Medulla oblongata (tissue), 1 donor: ENCODE measurements at regions not wholly inside any gene's neighbourhood (a gene's known extent, or its start where the extent isn't known, plus 50 kb on each side); places are given as distances from the start of the nearest gene placed in this dataset.
"Not testable (repeated sequence)": the region's sequence is repeated elsewhere in the genome, so short reads cannot be mapped to it uniquely, and the experiment has no call there.

Experiments used
- DNase-seq: peaks from one replicate; pipeline ENCODE4 v3.0.0-alpha.2; 2015; ENCODE audit errors: extremely low spot score

DNA sequence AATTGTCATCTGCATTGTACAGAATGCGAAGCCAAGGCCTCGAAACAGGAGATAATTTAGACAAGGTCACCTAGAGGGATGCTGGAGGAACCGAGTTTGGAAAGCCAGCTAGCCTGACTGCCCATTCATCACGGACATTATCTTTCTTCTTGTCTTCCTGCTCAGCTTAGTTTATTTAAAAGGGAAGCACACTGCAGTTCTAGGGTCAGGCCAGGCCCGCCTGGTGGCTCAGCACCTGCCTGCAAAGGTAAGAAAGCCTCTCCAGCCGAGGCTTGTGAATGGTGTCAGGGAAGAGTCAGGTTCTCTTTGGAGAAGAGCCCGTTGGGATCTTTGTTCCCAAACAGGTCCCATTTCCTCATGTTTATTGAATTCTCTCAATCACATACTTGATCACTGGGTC lies 246.5 kb downstream of the BLID start:
- DNase-seq = no peak

DNA sequence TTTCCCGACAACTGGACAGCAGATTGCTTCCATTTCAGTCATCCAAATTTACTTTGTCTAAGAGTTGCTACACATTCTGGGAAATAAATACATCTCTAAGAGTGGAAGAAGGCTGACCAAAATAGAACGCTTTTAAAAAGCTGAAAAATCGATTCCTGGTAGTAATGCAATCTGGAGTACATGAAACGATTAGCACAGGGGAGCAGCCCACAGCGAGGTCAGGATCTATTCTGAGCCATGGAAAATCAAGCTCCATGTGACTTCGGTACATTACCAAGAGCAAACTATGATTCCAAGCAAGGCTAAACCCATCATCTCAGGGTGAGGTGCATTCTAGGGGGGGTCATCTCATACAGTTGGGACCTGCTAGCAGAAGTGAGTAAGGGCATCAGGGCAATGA lies 249.3 kb downstream of the BLID start:
- DNase-seq = no peak

DNA sequence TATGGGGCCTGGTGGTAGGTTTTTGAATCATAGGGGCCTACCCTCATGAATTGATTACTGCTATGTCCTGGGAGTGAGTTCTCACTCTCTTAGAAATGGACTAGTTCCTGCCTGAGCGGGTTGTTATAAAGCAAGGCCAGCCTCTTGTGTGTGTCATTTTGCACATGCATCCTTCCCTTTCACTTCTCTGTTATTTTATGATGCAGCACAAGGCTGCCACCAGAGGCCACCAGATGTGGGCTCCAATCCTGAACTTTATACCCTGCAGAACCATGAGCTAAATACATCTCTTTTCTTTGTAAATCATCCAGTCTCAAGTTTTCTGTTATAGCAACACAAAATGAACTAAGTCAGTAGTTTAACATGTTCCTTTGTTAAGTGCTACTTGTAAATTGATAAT lies 251.4 kb downstream of the BLID start:
- DNase-seq = no peak

- DNase-seq = no peak
Measured at GRCh38 chr11:121863126-121863525, 252.9 kb downstream of the BLID start.

DNA sequence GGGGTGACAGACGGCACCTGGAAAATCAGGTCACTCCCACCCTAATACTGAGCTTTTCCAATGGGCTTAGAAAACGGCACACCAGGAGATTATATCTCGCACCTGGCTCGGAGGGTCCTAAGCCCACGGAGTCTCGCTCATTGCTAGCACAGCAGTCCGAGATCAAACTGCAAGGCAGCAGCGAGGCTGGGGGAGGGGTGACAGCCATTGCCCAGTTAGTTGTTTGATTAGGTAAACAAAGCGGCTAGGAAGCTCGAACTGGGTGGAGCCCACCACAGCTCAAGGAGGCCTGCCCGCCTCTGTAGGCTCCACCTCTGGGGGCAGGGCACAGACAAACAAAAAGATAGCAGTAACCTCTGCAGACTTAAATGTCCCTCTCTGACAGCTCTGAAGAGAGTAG lies 260.9 kb downstream of the BLID start:
- not testable (repeated sequence) for DNase-seq

DNA sequence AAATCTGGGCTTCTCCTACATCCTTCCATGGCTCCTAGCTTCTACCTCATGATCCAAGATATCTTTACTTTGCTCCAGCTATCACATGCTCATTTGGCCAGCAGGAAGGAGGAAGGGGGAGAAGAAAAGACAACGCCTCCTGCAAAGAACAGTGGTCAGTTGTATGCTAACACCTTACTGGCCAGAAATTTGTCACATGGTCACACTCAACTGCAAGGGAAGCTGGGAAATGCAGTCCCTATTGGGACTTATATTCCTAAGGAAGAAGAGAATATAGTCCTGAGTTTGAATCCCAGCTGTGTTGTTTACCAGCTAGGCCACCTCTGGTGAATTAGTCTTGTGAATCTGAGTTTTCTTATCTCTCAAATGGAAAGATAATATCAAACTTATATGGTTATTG lies 272.0 kb downstream of the BLID start:
- no peak for DNase-seq

DNA sequence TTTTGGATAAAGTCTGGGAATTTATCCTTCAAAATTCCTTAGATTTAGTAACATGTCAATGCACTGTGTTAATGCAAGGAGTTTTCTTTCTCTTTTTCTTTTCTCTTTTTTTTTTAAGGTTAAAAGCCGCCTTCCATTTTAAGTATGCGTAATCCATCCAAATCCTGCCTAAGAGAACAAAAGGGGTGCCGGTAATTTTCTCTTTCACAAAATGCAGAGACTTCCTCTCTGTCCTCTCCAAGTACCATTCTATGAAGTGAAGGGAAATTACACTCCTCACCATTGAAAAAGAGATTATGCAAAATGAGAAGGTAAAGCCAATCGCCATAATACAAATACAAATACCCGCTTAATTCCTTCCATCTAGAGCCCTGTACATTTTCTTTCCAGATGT lies 273.8 kb downstream of the BLID start:
- DNase-seq = no peak

GRCh38 chr11:121841487-121842191 lies 274.4 kb downstream of the BLID start:
- no peak for DNase-seq

DNA sequence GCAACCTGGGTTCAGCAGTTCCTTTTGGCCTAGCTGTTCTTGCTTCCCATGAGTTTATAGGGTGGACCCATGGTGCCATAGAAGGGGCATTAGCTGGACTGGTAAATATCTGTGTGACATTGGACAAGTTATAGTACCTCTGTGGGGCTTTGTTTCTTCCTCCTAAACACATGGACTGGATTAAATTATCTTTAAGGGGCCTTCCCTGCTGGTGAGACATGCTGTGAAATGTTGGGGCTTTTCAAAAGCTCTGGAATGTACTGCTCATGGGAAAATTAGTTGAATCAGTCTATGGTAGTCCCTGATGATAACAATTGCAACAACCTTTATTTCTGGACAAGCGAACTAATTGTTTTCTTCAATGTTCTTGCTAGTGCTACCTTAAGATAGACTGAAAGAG lies 276.2 kb downstream of the BLID start:
- DNase-seq = no peak

DNA sequence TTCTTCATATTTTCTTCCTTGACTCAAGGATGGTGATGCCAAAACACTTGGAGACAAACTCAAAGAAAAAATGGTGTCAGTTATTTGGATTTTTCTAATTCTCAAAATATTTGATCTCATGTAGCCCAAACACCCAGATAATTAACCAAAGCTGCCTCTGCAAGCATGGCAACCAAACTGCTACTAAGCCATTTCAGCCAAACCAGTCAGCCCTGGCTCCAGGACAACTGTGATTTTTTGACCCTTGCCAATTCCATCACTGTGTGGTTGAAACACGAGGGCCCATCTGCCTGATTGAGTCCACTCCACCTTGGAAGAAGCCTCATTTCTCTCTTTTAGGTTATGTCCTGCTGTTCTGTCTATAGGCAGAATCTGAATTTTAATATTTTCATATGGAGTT lies 277.4 kb downstream of the BLID start:
- no peak for DNase-seq

GRCh38 chr11:121833970-121834369 lies 282.0 kb downstream of the BLID start:
- DNase-seq = no peak

GRCh38 chr11:121829159-121829643 lies 286.8 kb downstream of the BLID start:
- DNase-seq = no peak

DNA sequence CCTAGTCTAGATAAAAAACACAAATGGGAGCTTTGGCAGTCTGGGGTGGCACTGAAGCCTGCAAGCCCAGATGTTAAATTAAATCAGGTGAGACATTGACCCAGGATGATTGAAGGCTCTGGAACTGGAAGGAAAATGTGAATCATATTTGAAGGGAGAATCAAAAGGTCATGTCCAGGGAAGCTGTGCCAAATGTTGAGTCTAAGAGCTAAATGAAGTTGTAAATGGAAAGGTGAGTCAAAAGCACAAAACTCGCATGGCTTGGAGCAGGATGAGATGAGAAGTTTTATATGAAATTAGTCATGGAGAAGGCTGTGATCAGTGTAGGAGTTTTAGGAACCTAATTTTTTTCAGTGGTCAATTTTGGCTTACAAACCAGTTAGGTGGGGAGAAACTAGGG lies 301.1 kb downstream of the BLID start:
- DNase-seq = no peak

- DNase-seq = no peak
Measured at GRCh38 chr11:121814296-121814695, 301.7 kb downstream of the BLID start.

GRCh38 chr11:121810291-121810690 lies 305.7 kb downstream of the BLID start:
- no peak for DNase-seq

- DNase-seq = no peak
Measured at GRCh38 chr11:121808096-121808495, 307.9 kb downstream of the BLID start.

- DNase-seq = no peak
Measured at GRCh38 chr11:121807051-121807450, 309.0 kb downstream of the BLID start.

- DNase-seq = no peak
Measured at GRCh38 chr11:121802542-121802941, 313.5 kb downstream of the BLID start.

DNA sequence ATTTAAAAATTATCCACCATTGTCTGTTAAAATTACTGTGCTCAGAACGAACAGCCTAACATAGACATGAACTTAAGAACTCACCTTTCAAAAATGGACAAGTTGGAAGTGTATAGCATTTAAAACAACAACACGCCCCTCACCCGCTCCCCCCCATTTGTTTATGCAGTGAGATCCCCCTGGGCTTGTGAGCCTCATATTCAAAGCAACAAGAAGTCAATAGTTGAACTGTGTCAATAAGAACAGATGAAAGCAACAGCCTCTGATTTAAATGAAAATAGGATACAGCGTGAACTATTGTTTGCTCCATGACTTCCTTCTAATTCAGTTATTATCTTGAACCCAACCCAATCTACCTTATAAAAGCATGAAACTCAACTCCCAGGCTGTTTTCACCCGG lies 314.2 kb downstream of the BLID start:
- no peak for DNase-seq

GRCh38 chr11:121801394-121801748 lies 314.6 kb downstream of the BLID start:
- peak; percentile 8 for DNase-seq

- peak; percentile 42 for DNase-seq
Measured at GRCh38 chr11:121800731-121801393, 315.2 kb downstream of the BLID start.

GRCh38 chr11:121800240-121800639 lies 315.8 kb downstream of the BLID start:
- DNase-seq = no peak

DNA sequence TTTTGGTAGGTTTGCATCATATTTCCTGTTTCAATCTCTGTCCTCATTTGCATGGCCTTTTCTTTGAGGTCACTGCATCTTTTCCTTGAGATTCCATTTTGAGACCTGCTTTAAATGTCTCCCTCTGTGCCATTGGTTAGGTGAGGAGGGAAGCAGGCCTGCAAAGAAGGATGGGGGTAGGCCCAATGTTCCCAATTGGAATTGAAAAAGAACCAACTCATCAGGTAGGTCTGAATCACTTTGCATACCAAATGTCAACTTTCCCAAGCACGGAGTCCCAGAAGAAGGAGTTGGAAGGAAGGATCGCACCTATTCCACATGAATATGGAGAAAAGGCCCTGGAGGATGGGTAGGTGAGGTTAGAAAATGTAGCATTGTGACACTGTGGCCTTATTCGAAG lies 318.5 kb downstream of the BLID start:
- no peak for DNase-seq

- peak; percentile 24 for DNase-seq
Measured at GRCh38 chr11:121795174-121795573, 320.8 kb downstream of the BLID start.
